ENCODE measurements at regions not wholly inside any gene's neighbourhood (a gene's known extent, or its start where the extent isn't known, plus 50 kb on each side); places are given as distances from the start of the nearest gene placed in this dataset.

DNA sequence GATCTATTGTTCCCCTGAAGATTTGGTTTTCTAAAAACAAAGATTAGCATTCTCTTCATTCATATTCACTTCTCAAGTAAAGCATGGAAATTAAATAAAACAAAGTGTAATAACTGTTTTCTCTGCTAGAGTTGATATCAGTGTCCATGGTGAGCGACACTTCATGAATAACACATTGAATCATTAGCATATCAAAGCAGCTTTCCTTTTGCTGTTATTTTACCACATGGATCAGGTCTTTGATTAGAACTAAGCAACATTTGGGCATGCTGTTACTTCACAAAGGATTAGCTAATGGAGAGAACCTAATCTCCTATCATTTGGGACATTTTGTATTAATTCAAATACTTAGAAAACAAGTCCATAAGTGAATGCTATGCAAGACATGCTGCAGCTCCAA, 368.8 kb upstream of the CDH19 start:
- TF ChIP-seq, protein P1, sequence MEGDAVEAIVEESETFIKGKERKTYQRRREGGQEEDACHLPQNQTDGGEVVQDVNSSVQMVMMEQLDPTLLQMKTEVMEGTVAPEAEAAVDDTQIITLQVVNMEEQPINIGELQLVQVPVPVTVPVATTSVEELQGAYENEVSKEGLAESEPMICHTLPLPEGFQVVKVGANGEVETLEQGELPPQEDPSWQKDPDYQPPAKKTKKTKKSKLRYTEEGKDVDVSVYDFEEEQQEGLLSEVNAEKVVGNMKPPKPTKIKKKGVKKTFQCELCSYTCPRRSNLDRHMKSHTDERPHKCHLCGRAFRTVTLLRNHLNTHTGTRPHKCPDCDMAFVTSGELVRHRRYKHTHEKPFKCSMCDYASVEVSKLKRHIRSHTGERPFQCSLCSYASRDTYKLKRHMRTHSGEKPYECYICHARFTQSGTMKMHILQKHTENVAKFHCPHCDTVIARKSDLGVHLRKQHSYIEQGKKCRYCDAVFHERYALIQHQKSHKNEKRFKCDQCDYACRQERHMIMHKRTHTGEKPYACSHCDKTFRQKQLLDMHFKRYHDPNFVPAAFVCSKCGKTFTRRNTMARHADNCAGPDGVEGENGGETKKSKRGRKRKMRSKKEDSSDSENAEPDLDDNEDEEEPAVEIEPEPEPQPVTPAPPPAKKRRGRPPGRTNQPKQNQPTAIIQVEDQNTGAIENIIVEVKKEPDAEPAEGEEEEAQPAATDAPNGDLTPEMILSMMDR (IDR thresholded peaks at IDR 0.05; ENCODE audit: low read length) = no peak
- TF ChIP-seq EZH2 (optimal IDR thresholded peaks at IDR 0.05; ENCODE audit: low read depth, low read length) (no peak), EZH2phosphoT487 (IDR thresholded peaks at IDR 0.05; ENCODE audit: low read length) (no peak)
